ENCODE measurements at regions not wholly inside any gene's neighbourhood (a gene's known extent, or its start where the extent isn't known, plus 50 kb on each side); places are given as distances from the start of the nearest gene placed in this dataset.

DNA sequence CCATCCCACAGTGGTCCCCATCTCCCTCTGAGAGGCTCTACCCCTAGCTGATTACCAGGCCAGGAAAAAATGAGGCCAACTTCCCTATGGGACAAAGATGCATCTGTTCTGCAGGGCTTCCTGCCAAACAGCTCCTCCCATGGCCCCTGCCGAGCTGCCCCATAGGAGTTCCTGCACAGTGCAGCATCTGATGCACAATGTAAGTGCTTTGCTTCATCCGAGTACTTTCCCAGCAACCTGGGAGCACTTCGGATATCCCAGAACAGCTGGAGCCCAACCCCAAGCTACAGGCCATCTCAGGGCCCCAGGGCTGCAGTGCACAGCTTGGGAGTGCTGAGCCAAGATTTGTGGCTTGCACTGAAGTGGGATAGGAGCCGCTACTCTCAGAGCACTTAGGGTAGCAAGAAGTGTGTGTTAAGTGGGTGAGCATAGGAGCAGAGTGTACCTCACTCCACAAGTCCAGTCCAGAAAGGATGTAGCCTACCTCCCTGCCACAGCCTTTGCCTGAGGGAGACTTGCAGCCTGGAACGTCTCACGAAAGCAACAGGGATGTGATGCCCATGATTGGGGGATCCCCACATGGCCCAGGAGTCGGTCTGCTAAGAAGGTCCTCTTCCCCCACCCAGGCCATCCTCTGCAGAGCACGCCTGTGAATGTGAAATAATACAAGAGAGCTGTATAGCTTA lies 209.6 kb upstream of the VWC2 start:
- DNase-seq (ENCODE audit: low read depth), result no peak
- no peak overlapping the region for H3K4me3 ChIP-seq (ENCODE audit: low read depth, low read length)
- TF ChIP-seq, protein P1, sequence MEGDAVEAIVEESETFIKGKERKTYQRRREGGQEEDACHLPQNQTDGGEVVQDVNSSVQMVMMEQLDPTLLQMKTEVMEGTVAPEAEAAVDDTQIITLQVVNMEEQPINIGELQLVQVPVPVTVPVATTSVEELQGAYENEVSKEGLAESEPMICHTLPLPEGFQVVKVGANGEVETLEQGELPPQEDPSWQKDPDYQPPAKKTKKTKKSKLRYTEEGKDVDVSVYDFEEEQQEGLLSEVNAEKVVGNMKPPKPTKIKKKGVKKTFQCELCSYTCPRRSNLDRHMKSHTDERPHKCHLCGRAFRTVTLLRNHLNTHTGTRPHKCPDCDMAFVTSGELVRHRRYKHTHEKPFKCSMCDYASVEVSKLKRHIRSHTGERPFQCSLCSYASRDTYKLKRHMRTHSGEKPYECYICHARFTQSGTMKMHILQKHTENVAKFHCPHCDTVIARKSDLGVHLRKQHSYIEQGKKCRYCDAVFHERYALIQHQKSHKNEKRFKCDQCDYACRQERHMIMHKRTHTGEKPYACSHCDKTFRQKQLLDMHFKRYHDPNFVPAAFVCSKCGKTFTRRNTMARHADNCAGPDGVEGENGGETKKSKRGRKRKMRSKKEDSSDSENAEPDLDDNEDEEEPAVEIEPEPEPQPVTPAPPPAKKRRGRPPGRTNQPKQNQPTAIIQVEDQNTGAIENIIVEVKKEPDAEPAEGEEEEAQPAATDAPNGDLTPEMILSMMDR (conservative IDR thresholded peaks at IDR 0.05; ENCODE audit: low read depth, low read length), result no peak

DNA sequence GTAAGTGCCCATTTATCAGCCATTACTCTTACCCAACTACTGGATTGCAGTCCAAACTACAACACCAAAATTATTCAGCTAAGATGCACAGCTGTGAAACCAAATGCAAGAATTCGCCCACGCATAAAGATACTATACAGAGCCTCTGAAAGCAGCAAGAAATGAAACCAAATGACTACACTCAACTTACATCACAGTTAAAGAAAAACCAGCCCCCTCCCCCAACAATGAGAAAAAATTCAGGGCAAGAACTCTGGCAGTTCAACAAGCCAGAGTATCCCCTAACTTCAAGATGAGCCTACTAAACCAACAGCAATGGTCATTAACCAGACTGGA lies 209.1 kb upstream of the VWC2 start:
- TF ChIP-seq, protein P1 (conservative IDR thresholded peaks at IDR 0.05; ENCODE audit: low read depth, low read length), result no peak
- DNase-seq (ENCODE audit: low read depth), result no peak

DNA sequence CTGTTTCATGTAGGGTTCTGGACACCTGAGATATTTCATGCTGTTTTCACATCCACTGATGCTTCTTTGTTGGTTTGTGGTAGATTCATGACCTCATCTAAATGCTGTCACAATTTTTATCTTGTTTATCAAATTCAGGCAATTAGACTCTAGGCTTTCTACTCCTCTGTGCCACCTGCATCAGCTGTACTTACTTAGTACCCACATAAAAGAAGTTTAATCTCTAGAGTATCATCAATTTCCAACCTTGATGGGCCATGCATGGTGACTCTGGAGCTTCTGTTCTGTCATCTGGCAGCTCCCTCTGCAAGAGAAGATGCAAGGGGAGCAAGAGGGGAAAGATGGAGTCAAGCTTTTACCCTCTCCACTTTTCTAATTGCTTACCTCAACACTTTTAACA lies 195.9 kb upstream of the VWC2 start:
- TF ChIP-seq, protein P1 (conservative IDR thresholded peaks at IDR 0.05; ENCODE audit: low read depth, low read length), result no peak
- DNase-seq (ENCODE audit: low read depth), result no peak
- H3K4me3 ChIP-seq (ENCODE audit: low read depth, low read length), result no peak overlapping the region

More for the DNA sequence above, 209.1 kb upstream of the VWC2 start:
- H3K4me3 ChIP-seq (ENCODE audit: low read depth, low read length), result no peak overlapping the region

DNA sequence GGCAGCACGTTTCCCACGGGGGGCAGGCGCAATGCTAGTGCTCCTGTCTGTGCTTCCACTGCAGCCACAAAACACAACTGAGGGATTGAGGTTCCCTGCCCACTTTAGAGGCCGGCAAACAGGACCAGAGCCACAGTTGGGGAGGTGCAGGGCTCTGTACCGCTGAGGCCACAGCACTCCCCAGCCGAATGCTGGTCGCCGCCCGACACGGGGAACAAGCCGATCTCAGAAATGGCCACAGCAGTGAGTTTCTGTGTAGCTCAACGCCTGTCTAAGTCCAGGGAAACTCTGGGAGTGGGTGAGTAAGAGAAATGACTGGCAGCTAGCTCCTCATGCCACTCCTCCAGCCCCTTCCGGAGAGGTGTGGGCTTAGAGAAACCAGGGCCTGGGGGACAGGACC lies 194.0 kb upstream of the VWC2 start:
- H3K4me3 ChIP-seq (ENCODE audit: low read depth, low read length), result no peak overlapping the region
- DNase-seq (ENCODE audit: low read depth), result no peak
- TF ChIP-seq, protein P1 (conservative IDR thresholded peaks at IDR 0.05; ENCODE audit: low read depth, low read length), result no peak

DNA sequence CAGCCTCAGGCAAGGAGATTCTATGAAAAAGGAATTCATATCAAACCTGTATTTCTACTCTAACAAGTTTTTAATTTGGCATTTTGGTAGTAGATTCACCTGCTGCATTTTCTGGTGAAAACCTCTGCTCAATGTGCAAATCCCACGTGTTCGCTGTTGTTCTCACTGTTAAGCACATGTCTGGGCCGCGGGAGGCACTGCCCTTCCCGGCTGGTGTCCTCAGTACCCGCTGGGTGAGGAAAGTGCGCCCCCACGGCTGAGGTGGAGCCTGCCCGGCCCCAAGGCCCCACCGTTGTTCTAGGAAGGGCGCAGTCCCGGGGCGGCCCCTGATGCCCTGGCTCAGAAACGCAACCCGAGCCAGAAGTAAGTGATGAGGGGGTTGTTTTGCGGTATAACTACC lies 193.4 kb upstream of the VWC2 start:
- TF ChIP-seq, protein P1 (conservative IDR thresholded peaks at IDR 0.05; ENCODE audit: low read depth, low read length), result no peak
- no peak overlapping the region for H3K4me3 ChIP-seq (ENCODE audit: low read depth, low read length)
- DNase-seq (ENCODE audit: low read depth), result no peak

DNA sequence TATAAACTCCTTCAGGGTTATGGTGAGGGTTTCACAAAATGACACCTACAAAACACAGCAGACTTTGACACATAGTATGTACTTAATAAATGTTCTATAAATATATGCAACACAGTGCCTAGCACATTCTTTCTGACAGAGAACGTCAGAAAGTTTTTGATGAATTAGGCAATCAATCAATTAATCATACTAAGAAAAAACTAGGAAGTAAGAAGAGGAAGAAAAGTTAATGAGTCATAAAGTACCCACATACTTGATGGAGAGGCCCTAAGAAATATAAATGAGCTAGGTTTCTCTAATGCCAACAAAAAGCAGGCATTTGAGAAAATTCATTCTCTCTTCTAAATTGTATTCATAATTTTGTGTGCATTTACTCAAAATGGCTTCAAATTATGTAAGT lies 192.7 kb upstream of the VWC2 start:
- no peak for DNase-seq (ENCODE audit: low read depth)
- no peak overlapping the region for H3K4me3 ChIP-seq (ENCODE audit: low read depth, low read length)
- TF ChIP-seq, protein P1 (conservative IDR thresholded peaks at IDR 0.05; ENCODE audit: low read depth, low read length), result no peak

DNA sequence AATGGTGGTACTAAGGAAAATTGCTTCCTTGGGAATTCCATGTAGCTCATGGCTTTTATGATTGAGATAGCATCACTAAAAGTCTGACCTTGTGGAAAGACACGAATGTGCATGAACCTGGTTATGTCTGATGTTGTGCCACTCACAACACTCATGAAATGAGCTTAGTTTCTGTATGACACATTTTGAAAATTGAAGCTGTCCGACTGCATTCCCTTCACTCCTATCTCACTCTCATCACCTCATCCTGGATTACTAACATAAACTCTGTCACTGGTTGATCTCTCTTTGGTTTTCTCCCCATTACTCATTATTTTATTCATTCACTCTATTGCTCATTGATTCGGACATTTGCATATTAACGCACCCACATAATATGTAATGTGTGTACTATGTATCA lies 190.0 kb upstream of the VWC2 start:
- no peak overlapping the region for H3K4me3 ChIP-seq (ENCODE audit: low read depth, low read length)
- DNase-seq (ENCODE audit: low read depth), result no peak
- TF ChIP-seq, protein P1 (conservative IDR thresholded peaks at IDR 0.05; ENCODE audit: low read depth, low read length), result no peak

All from epithelial cell of proximal tubule (primary cell).